Stimulated activated CD8-positive, alpha-beta memory T cell treated with anti-CD3 and anti-CD28 coated beads, Interleukin-7, amount 100 ng/mL, for 48 hours (primary cell): ENCODE measurements at regions not wholly inside any gene's neighbourhood (a gene's known extent, or its start where the extent isn't known, plus 50 kb on each side); places are given as distances from the start of the nearest gene placed in this dataset.
"Not testable (repeated sequence)": the region's sequence is repeated elsewhere in the genome, so short reads cannot be mapped to it uniquely, and the experiment has no call there.

Experiments used
- DNase-seq, 2 donors: peaks; one replicate each; pipeline ENCODE4 v3.0.0-alpha.2; 2020; ENCODE audit warnings: low read depth in 1 of 2; ENCODE audit errors: extremely low read depth in 1 of 2

DNA sequence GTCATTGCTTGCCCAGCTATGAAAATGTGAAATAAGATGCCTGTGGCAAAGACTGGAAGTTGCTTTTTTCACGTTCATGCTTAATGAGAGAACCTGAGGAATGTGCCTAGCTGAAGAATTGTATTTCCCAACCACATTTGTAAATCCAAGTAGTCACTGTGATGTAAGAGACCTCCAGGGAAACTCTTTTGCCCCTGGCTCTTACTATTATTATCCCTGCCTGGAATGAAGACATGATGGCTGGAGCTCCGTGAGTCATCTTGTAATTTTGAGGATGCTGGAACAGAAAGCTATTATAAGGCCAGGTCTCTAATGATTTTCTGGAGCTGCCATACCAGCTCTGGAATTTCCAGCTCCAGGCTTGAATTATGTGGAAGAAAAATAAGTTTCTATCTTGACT lies 894.3 kb downstream of the DIAPH3 start:
- no peak for DNase-seq

DNA sequence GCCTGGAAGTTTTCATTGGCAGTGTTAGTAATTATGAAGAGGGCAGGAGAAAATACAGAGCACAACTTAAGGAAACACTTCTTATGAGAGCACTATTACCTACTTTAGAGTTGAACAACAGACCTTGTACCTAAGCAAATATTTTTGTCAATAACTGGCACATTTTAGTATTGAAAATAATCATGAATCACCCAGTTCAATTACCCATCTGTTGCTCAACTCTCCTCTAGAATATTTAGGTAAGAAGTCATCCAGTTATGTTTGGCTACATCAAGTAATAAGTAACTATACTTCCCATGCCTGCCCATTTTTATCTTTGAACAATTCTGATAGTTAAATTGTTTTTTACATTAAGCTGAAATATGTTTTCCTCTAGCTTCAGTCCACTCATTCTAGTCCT lies 893.4 kb downstream of the DIAPH3 start:
- no peak for DNase-seq

GRCh38 chr13:59274958-59275727 lies 888.6 kb downstream of the DIAPH3 start:
- no peak for DNase-seq

DNA sequence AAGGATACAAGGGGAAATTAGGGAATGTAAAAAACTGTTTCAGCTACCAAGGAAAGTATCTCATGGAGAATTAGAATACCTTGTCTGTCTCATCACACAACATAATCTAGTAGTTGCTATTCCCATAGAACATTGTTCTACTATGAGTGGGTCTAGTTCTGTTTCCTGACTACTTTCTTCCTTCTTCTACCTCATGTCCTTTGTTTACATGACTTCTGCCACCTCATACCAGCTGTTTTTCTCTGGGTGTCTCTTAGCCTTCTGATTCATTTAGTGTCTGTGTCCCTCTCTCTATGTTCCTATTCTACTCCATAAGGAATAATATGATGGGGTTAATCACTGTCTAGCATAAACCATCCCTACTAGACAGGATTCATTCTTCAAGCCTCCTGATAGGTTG lies 887.3 kb downstream of the DIAPH3 start:
- no peak for DNase-seq

DNA sequence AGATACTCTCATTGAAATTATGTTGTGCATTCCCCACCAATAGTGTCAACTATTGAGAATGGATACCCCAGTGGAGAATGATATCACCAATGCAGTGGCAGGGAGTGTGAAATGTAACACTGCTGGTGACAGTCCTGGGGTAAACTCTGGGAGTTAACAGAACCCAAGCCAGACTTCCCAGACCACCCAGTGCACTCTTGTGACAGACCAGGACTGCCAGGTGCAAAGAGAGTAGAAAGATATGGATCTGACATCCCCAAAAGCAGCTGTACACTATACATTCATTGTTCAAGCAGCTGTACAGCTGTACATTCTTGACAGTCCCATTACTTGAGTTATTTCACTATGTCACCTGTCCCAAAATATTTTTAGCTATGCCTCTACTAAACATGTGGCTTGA lies 886.6 kb downstream of the DIAPH3 start:
- DNase-seq: no peak

- DNase-seq: no peak
These were observed 884.7 kb downstream of the DIAPH3 start for GRCh38 chr13:59279028-59279427.

DNA sequence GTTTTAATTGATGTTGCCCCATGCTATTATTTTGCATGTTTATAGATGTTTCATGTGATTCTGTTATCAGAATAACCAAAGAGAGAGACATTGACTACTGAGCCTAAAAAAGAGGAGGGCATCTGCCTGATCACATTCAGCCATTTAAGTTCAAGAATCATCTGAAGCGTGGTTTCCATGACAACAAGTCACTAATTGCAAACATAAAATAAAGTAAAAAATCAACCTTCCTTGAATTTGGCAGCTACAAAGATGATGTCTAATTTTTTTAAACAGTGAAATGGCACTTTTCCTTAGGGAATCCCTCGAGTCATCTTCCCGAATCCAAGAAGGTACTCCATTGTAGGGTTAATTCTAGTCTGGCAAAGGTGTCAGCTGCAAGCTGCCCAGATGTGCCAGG lies 884.2 kb downstream of the DIAPH3 start:
- DNase-seq: no peak

DNA sequence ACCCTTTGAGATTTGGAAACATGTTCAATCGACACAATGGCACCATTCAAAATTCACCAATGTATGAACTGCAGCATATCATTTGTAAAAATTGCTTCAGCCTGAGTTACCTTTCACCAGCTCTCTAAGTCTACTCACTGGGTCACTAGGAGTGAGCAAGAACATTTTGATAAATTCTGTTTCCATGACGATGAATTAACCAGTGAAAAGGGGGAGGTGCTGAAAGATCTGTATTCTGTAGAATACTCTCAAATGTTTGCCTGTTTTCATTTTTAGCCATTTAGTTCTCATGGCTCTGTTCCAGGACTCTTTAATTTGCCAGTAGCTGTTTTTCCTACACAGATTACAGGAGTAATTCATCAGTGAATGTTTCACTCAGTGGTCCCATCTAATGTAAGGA lies 883.4 kb downstream of the DIAPH3 start:
- DNase-seq: no peak

DNA sequence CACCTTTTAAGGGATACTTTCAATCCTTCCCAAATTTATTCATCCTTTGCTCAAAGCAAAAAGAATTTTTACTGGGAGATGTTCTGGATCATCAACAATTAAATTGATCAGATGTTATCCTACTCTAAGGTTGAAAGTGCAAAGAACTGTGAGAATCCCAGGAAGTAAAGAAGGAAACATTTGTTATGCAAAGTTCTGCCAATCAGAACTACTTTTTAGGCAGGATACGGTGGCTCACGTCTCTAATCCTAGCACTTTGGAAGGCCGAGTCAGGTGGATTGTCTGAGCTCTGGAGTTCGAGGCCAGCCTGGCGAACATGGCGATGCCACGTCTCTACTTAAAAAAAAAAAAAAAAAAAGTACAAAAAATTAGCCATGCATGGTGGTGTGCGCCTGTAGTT lies 882.3 kb downstream of the DIAPH3 start:
- no peak for DNase-seq

- not testable (repeated sequence) for DNase-seq
These were observed 871.5 kb downstream of the DIAPH3 start for GRCh38 chr13:59292240-59292639.

GRCh38 chr13:59299584-59299983 lies 864.1 kb downstream of the DIAPH3 start:
- DNase-seq: no peak

DNA sequence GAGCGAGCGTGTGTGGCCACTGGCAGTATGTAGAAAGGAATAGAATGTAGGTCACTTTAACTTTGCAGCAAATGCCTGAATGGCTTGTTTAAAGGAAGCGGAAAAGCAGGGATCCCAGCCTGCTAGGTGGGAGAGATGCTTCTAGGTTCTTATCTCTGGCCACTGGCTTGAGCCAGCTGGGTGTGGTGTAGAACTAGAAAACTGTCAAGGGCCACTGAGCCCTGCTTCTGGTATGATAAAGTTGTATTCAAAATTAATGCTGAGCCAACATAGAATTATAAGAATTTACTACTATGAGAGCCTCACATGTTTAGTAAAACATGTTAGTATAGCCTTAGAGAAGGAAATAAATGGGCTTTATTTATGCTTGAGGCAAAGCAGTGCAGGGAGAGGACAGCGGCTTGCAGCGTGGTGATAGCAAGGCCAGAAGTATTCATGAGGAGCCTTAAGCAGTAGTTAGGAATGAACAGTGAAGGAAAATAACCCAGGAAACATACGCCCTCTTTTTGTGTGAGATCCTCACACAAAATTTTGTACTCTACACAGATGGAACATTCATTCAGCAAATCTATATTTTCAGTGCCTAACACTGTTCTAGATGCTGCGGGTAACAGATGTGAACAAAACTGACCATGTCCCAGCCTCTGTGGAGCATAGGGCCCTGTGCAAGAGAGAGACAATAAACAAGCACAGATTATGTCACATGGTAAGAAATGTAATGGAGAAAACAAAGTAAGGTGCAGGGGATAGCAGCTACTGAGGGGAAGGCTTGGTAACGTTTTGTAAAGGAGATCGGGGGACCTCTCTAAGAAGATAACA lies 863.2 kb downstream of the DIAPH3 start:
- no peak for DNase-seq

GRCh38 chr13:59301174-59301567 lies 862.6 kb downstream of the DIAPH3 start:
- no peak for DNase-seq

- DNase-seq: no peak
These were observed 860.3 kb downstream of the DIAPH3 start for GRCh38 chr13:59303433-59303832.

GRCh38 chr13:59304596-59304995 lies 859.1 kb downstream of the DIAPH3 start:
- no peak for DNase-seq

GRCh38 chr13:59305896-59306295 lies 857.8 kb downstream of the DIAPH3 start:
- DNase-seq: no peak

DNA sequence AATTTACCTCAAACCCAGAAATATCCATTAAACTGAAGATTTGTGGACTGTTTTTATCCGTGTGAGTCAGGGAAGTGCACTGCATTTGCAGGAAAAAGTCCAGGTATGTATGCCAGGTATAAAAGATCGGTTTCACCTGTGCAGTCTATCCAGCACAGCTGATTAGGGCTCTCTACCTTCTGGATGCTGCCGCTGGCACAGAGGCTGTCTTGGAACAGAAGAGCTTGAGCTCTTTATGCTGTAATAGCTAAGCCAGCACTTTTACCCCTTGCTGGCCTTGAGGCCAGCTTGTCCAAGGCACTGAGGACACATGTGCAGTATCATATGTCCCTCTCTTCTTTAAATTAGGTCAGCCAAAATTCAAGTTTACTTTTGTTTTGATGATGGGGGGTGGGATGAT lies 851.0 kb downstream of the DIAPH3 start:
- no peak for DNase-seq

- DNase-seq: peak; percentile 10 to 32
These were observed 845.3 kb downstream of the DIAPH3 start for GRCh38 chr13:59318320-59318930.

DNA sequence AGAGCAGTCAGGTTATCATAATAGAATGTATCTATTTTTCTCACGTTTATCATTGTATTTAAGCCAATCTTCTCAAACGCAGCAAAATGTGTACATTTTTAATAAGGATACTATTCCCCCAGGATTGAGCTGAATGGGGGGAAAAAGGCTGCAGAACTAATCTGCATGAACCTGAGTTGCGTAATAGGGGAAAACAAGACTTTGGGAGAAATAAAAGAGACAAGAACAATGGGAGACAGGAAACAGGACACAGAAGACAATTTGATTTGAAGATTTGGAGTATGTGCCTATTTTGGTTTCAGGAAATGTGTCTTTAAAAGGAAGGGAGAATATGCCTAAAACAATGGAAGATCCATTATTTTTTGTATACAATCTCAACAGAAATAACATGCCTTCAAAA lies 844.5 kb downstream of the DIAPH3 start:
- DNase-seq: no peak

DNA sequence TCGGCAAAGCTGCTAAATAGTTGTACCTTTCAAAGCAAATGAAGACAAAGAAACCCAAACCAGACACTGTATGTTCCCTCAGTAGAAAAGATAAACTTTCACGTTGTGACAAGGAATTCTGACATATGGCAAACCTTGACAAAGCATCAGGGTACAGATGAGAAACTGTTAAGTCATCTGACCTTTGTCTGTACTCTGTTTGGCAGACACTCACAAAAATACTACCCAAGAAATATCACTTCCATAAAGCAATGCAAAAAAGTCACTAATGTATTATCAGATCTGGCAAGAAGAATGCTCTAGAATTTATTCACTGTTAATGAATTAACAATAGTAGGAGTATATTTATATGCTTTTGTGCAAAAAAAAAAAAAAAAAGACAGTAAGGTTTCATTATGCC lies 843.7 kb downstream of the DIAPH3 start:
- no peak for DNase-seq

DNA sequence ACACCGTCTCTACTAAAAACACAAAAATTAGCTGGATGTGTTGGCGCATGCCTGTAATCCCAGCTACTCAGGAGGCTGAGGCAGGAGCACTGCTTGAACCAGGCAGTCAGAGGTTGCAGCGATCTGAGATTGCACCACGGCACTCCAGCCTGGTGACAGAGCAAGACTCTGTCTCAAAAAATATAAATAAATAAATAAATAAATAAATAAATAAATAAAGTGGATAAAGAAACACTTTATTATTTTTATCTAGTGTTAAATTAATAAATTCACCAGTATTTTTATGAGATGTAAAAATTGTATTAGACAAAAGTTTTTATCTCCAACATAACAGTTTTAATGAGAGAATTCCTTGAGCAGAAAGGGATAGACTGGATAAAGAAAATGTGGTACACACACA lies 839.3 kb downstream of the DIAPH3 start:
- not testable (repeated sequence) for DNase-seq

DNA sequence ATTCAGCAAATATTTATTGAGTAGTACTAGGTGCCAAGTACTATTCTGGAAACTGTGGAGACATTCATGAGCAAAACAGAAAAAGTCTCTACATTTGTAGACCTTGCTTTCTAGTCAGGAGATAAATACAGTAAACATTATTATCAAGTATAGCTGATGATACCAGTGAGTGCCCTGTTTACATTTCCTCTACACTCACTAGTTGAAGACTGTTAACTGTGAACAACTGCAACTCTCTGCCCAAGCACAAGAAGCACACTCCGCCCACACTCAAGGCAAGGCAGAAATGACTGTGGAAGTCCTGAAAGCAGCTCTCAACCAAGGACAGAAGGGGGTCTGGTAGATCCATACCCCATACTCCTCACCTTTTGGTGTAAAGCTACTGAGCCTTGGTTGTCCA lies 837.0 kb downstream of the DIAPH3 start:
- no peak for DNase-seq
